KBM-7 (cell line): ENCODE measurements at regions not wholly inside any gene's neighbourhood (a gene's known extent, or its start where the extent isn't known, plus 50 kb on each side); places are given as distances from the start of the nearest gene placed in this dataset.

Experiments used
- DNase-seq: peaks from one replicate; pipeline ENCODE4 v3.0.0-alpha.2; 2015
- in situ Hi-C: fragments of 300-500 bp; cut with MboI; formaldehyde crosslinking; loops from 2 replicates; pipeline ENCODE4 v1.14.3; 2020; ENCODE audit warnings: low sequenced_read_pairs, low pct_unique_long_range_greater_than_20kb, mixed read lengths

DNA sequence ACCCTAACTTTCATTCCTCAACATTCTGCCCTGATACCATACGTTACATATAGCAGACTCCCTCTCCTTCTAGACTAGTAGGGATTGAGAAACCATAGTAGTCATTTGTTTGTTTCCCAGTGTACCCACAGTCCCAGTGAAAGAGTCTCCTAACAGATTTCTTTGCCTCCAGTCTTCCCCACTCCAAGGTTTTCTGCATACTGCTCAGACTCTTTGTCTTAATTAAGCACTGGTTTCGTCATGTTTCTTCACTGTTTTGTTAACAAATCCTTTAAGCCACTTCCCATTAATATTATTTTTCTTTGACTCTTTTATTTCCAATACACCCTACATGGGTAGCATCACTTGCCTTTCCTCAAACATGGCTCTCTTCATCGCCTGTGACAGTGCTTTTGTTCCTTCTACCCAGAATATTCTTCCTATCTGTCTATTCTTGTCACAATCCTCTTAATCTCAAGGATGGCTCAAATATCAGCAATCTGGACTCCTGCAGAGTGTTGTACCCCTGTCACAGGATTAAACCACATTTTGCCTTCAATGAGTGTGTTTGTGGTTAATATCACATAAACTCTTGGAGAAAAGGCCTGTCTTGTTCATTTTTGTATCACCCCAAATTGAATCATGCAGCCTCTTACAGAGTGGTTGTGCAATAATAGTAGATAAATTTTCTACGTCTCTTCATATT is 92.7 kb upstream of the KLF12 start:
- DNase-seq: no peak

DNA sequence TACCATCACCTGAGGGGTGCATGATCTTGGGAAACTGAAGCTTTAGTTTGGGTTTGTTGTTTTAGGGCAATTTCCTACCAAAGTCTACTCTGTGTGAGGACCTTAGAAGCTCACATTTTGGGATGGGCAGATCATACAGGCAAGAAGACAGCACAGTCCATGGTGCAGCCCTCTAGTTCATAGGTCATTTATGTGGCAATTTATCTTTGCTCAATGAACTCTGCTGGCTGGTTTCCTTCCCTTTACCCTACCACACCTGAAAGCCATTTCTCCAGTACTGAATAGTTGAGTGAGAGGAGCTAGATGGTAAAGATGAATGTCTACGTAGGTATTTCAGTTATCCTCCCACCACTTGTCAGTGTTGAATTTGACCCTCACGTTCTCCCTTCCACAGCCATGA is 87.5 kb upstream of the KLF12 start:
- in situ Hi-C loops: no loop called here
- DNase-seq: no peak

More for the DNA sequence above, 92.7 kb upstream of the KLF12 start:
- in situ Hi-C loops: no loop called here

- no peak for DNase-seq
- in situ Hi-C loops: no loop called here
Observed at GRCh38 chr13:74219566-74219965, 85.4 kb upstream of the KLF12 start.

GRCh38 chr13:74218291-74218690 is 84.1 kb upstream of the KLF12 start:
- in situ Hi-C loops: no loop called here

GRCh38 chr13:74217811-74218210 is 83.6 kb upstream of the KLF12 start:
- no peak for DNase-seq
- in situ Hi-C loops: no loop called here

More at GRCh38 chr13:74218291-74218690, 84.1 kb upstream of the KLF12 start:
- no peak for DNase-seq

- DNase-seq: no peak
- in situ Hi-C loops: no loop called here
Observed at GRCh38 chr13:74215420-74215819, 81.2 kb upstream of the KLF12 start.

GRCh38 chr13:74214321-74214720 is 80.1 kb upstream of the KLF12 start:
- in situ Hi-C loops: no loop called here
- no peak for DNase-seq

DNA sequence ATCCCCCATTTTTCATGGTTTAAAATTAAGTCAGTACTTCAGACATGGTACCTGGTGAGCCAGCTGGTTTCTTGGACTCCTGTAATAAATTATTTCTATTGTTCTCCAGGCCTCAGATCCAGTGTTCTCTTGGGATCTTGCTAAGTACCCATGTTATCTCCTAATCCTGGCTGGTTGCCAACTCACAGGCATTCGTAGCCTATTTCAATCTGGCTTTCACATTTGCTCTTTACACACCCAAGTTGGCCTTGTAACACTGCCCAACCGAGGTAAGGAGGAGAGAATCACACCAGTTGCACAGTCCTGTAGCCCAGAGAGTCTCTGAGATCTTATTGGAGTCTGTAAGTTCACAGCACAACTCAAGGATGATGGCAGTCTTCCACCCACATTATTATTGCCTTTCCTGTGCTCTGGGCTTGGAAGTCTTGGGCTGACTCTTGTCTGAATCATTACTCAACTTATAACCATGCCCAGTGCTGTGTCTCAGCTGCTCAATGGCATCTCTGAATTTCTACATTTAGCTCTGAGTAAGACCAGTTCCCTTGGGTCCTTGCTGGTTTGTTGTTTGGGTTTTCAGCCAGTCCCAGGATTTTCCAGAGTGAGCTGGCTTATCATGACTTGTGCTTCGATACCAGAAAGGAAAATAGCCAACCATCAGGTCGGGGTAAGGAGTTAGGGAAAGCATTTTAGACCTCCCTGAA is 76.6 kb upstream of the KLF12 start:
- in situ Hi-C loops: no loop called here
- no peak for DNase-seq

GRCh38 chr13:74206855-74207254 is 72.7 kb upstream of the KLF12 start:
- no peak for DNase-seq
- in situ Hi-C loops: no loop called here

GRCh38 chr13:74206061-74206561 is 71.9 kb upstream of the KLF12 start:
- in situ Hi-C loops: no loop called here
- no peak for DNase-seq

- in situ Hi-C loops: no loop called here
Observed at GRCh38 chr13:74205313-74205690, 71.1 kb upstream of the KLF12 start.

GRCh38 chr13:74204602-74205312 is 70.6 kb upstream of the KLF12 start:
- no peak for DNase-seq
- in situ Hi-C loops: no loop called here

More at GRCh38 chr13:74205313-74205690, 71.1 kb upstream of the KLF12 start:
- DNase-seq: no peak

- in situ Hi-C loops: no loop called here
- DNase-seq: no peak
Observed at GRCh38 chr13:74203576-74203975, 69.4 kb upstream of the KLF12 start.

GRCh38 chr13:74202129-74202813 is 68.1 kb upstream of the KLF12 start:
- in situ Hi-C loops: no loop called here
- no peak for DNase-seq

DNA sequence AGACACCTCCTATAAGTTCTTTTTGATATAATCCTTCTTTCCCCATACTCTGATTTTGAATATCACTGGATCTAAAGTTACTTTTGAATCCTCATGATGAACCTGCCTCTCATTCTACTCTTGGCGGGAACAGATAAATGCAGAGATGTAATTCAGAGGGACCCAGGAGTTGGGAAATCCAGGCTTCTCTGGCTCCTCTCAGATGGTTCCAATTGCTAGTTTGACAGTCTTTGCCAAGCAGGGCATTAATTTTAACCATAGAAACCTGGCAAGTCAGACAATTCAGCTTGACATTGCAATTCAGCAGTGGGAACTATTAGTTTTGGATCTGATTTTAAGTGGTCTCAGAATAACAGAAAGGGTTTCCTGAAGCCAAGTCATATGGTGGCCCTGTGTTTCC is 67.3 kb upstream of the KLF12 start:
- in situ Hi-C loops: no loop called here
- no peak for DNase-seq

GRCh38 chr13:74200081-74200480 is 65.9 kb upstream of the KLF12 start:
- DNase-seq: no peak
- in situ Hi-C loops: no loop called here

GRCh38 chr13:74197677-74198429 is 63.6 kb upstream of the KLF12 start:
- DNase-seq: no peak
- in situ Hi-C loops: no loop called here

DNA sequence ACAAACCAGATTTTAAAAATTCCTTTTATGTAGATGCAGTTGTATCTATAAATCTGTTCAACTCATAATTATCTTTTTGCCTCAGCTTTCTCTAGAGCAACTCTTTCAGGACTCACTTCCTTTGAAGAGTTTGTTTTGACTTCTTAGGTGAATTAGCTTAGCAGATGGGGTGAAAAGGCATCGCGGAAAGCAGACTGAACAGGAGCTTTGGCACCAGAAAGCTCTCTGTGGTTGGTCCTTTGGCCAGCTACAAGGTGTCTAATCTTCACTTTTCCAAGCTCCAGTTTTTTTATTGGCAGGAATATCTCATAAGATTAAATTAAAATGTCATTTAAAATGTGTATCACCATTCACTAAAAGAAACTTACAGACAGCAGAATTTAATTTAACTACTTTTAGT is 60.6 kb upstream of the KLF12 start:
- DNase-seq: no peak

GRCh38 chr13:74193391-74193790 is 59.2 kb upstream of the KLF12 start:
- DNase-seq: no peak
- in situ Hi-C loops: no loop called here

More for the DNA sequence above, 60.6 kb upstream of the KLF12 start:
- in situ Hi-C loops: no loop called here
